Fibroblast of the aortic adventitia (primary cell): ENCODE measurements at regions not wholly inside any gene's neighbourhood (a gene's known extent, or its start where the extent isn't known, plus 50 kb on each side); places are given as distances from the start of the nearest gene placed in this dataset.
"Not testable (repeated sequence)": the region's sequence is repeated elsewhere in the genome, so short reads cannot be mapped to it uniquely, and the experiment has no call there.

Source experiments
- DNase-seq: peaks from one replicate; pipeline ENCODE4 v3.0.0-alpha.2; 2010; ENCODE audit warnings: low read depth
- H3K4me3 ChIP-seq: 2 replicates; pipeline ENCODE4 v1.5.1; 2011; ENCODE audit warnings: low read depth, mild to moderate bottlenecking, control low read depth, low read length, moderate library complexity
- TF ChIP-seq, protein P1 (sequence below): IDR thresholded peaks from 2 replicates; pipeline ENCODE4 v1.5.1; 2011; ENCODE audit warnings: mild to moderate bottlenecking, low read length, control low read depth, inconsistent platforms; ENCODE audit not compliant: insufficient read depth

DNA sequence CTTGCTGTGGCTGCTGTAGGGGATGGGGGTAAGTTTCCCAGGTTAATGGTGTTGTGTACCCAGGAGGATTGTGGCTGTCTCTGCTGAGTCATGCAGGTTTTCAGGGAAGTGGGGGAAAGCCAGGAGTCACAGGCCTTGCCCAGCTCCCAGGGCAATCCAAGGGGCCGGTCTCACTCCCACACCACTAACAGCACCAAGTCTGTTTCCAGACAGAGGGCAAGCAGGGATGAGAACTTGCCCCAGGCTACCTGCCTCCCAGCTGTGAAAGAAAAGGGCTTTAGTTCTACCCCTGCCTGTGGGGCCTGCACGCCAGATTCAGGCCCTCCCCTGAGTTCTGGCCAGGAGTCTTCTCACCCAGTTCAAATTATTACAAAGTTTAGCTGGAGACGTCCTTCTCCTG lies 579.8 kb upstream of the ST8SIA4 start:
- TF ChIP-seq, protein P1, sequence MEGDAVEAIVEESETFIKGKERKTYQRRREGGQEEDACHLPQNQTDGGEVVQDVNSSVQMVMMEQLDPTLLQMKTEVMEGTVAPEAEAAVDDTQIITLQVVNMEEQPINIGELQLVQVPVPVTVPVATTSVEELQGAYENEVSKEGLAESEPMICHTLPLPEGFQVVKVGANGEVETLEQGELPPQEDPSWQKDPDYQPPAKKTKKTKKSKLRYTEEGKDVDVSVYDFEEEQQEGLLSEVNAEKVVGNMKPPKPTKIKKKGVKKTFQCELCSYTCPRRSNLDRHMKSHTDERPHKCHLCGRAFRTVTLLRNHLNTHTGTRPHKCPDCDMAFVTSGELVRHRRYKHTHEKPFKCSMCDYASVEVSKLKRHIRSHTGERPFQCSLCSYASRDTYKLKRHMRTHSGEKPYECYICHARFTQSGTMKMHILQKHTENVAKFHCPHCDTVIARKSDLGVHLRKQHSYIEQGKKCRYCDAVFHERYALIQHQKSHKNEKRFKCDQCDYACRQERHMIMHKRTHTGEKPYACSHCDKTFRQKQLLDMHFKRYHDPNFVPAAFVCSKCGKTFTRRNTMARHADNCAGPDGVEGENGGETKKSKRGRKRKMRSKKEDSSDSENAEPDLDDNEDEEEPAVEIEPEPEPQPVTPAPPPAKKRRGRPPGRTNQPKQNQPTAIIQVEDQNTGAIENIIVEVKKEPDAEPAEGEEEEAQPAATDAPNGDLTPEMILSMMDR: no peak
- DNase-seq: no peak

DNA sequence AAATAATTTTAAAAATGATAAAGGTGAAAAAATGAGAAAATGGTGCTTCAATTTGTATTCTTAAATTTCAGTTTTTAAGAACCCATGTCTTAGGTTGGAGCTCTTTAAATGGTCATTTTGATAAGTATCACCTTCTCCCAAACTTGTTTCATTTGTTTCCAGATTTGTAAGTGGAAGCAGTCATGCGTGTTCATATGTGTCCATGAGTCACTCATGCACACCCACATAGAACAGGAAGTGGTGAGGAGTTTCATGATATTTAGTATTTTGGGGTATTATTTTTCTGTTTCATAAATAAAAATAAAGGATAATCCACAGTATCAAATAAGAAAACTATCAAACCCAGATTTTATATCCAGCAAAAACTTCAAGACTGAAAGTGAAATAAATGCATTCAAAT lies 570.4 kb upstream of the ST8SIA4 start:
- peak; percentile 3 for DNase-seq
- TF ChIP-seq, protein P1: no peak
- no peak overlapping the region for H3K4me3 ChIP-seq

More for the DNA sequence above, 579.8 kb upstream of the ST8SIA4 start:
- no peak overlapping the region for H3K4me3 ChIP-seq

DNA sequence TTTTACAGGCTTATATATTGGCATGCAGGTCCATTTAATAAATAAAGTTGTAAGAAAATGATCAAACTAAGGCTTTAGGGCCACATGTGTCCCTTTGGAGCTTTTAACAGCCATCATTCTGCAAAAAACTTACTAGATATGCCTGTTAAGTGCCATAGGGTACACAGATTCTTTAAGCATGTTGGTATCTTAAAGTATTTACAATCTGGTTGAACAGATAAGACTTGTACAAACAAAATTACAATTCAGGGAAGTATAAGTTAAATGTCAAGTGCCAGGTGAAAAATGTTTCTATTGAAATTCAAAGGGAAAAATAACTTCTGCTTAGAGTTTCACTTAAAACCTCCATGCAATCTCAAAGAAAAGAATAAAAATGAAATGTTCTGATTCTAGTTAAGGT lies 558.4 kb upstream of the ST8SIA4 start:
- H3K4me3 ChIP-seq: no peak overlapping the region
- TF ChIP-seq, protein P1: no peak
- no peak for DNase-seq

DNA sequence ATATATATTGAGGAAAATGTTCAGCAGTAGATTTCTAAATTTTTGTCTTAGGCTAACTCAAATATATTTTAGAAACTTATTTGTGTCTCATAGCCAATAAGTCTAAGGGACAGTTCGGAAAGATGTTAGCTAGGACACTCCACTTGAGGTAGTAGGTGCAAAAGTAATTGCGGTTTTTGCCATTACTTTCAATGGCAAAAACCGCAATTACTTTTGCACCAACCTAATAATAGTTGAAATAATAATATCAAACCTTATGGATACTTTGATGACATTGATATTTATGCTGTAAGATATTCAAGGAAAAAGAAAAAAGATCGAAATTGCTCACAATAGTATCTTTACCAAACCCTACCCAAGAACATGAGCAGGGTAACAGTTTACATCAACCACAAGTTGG lies 555.5 kb upstream of the ST8SIA4 start:
- no peak for DNase-seq
- TF ChIP-seq, protein P1: no peak
- H3K4me3 ChIP-seq: no peak overlapping the region

DNA sequence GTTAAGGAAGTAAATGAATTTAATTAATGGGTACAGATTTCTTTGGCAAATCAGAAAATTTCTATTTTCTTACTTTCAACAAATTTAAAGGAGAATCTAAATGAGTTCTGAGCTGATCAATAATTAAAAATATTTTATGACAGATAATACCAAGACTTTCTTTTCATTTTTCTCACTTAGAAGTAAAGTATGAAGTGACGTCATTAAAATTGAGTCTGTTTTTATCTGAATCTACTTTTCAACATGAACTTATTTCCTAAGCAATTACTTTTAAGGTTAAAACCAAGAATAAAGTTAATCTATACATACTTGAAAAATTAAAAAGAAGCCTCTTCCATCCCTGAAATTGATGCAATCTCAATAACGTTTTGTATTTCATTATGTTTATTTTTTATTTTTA lies 552.8 kb upstream of the ST8SIA4 start:
- TF ChIP-seq, protein P1: no peak
- no peak overlapping the region for H3K4me3 ChIP-seq
- DNase-seq: no peak

DNA sequence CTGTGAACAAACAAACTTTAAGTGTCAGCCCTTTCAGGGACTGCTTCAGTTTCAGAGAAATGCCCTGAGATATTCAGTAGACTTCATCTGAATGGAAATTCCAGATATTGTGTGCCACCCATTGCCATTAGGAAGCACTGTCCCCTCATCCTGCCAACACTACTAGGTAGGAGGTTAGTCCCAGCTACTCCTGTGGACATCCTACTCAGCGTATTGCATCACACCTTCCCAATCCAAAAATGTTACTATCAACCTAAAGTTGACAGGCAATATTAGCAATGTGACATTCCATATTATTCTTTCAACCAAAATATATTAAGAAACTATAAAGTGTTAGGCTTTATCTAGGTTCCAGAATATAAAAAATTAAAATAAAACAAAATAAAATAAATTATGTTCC lies 552.0 kb upstream of the ST8SIA4 start:
- DNase-seq: no peak
- no peak overlapping the region for H3K4me3 ChIP-seq
- TF ChIP-seq, protein P1: no peak

DNA sequence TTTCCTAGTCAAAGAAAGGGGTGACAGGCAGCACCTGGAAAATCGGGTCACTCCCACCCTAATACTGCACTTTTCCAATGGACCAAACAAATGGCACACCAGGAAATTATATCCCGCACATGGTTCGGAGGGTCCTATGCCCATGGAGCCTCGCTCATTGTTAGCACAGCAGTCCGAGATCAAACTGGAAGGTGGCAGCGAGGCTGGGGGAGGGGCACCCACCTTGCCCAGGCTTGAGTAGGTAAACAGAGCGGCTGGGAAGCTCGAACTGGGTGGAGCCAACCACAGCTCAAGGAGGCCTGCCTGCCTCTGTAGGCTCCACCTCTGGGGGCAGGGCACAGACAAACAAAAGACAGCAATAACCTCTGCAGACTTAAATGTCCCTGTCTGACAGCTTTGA lies 539.2 kb upstream of the ST8SIA4 start:
- DNase-seq, H3K4me3 ChIP-seq: not testable (repeated sequence)
